ENCODE measurements at regions not wholly inside any gene's neighbourhood (a gene's known extent, or its start where the extent isn't known, plus 50 kb on each side); places are given as distances from the start of the nearest gene placed in this dataset.

DNA sequence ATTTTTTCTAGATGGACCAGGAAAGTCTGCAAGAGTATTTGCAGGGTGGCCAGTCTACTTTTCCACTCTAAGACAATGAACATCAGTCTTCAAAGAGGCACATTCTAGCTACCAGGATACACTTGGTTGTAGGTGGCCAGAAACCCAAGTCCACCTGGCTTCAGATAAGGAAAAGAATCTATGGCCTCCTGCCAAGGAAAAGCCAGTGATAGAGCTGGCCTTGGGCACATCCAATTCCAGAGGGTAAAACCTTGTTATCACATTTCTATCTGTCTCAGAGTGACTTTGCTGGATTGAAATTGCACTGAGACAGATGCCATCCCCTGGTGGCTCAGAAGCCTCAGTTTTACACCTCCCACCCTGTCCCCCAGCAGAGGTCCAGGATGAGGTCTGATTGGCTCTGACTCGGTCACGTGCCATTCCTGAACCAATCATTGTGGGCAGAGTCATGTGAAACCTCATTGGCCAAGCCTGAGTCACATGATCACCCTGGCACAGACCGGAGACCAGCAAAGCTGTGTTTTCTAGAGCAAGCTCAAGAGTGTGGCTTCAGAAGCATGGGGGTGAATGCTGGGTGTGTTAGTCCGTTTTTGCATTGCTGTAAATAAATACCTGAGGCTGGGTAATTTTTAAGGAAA, 497.4 kb upstream of the SULF2 start:
- DNase-seq (ENCODE audit: insufficient read length, low spot score) (no peak), FAIRE-seq (no peak)
- TF ChIP-seq, protein P1, sequence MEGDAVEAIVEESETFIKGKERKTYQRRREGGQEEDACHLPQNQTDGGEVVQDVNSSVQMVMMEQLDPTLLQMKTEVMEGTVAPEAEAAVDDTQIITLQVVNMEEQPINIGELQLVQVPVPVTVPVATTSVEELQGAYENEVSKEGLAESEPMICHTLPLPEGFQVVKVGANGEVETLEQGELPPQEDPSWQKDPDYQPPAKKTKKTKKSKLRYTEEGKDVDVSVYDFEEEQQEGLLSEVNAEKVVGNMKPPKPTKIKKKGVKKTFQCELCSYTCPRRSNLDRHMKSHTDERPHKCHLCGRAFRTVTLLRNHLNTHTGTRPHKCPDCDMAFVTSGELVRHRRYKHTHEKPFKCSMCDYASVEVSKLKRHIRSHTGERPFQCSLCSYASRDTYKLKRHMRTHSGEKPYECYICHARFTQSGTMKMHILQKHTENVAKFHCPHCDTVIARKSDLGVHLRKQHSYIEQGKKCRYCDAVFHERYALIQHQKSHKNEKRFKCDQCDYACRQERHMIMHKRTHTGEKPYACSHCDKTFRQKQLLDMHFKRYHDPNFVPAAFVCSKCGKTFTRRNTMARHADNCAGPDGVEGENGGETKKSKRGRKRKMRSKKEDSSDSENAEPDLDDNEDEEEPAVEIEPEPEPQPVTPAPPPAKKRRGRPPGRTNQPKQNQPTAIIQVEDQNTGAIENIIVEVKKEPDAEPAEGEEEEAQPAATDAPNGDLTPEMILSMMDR (IDR thresholded peaks at IDR 0.05; ENCODE audit: insufficient read depth, missing control alignments), result no peak

DNA sequence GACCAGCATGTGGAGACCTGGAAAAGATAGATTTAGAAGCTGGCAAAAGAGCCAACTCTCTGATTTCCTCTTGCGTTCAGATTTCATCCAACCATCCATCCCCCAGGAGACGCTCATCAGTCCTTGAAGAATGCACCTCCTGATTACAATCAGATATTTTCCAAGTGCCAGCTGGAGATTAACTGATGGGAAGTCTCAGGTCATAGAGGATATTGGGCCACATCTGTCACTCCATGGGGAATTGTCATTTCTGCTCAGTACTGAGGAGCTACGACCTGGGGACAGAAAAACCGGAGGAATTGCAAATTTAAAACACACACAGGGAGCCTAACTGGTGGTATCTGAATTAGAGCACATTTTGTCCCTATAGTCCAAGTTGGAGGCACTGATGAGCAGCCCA, 496.2 kb upstream of the SULF2 start:
- TF ChIP-seq, protein P1 (IDR thresholded peaks at IDR 0.05; ENCODE audit: insufficient read depth, missing control alignments), result no peak
- DNase-seq (ENCODE audit: insufficient read length, low spot score), result no peak
- no peak for FAIRE-seq

DNA sequence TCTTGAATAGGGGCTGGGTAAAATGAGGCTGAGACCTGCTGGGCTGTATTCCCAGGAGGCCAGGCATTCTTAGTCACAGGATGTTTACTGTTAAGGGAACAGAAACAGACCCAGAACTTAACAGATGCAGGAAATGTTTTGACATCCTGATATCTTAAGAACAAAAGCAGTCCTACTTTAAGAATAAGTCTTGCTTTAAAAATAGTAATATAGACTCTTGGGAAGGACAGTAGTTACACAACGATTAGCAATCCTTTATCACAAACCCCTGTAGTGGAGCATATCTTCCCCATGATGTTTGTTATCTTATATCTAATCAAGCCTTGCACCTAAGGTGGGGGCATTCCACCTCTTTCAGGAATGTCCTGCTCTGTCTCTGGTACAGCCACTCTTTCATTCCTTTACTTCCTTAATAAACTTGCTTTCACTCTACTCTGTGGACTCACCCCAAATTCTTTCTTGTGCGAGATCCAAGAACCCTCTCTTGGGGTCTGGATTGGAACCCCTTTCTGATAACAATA, 493.7 kb upstream of the SULF2 start:
- TF ChIP-seq, protein P1 (IDR thresholded peaks at IDR 0.05; ENCODE audit: insufficient read depth, missing control alignments), result no peak
- no peak for DNase-seq (ENCODE audit: insufficient read length, low spot score)
- no peak for FAIRE-seq

DNA sequence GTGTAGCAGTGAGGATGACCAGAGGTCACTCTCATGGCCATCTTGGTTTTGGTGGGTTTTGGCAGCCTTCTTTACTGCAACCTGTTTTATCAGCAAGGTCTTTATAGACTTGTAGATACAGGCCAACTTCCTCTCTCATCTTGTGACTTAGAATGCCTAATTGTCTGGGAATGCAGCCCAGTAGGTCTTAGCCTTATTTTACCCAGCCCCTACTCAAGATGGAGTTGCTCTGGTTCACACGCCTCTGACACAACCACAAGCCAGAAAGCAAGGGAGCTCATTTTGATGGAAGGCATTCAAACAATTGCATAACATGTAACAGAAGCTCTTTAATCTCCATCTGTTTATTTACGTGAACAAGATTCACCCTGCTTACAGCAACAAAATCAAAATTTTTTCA, 492.0 kb upstream of the SULF2 start:
- no peak for FAIRE-seq
- TF ChIP-seq, protein P1 (IDR thresholded peaks at IDR 0.05; ENCODE audit: insufficient read depth, missing control alignments), result no peak
- DNase-seq (ENCODE audit: insufficient read length, low spot score), result no peak

DNA sequence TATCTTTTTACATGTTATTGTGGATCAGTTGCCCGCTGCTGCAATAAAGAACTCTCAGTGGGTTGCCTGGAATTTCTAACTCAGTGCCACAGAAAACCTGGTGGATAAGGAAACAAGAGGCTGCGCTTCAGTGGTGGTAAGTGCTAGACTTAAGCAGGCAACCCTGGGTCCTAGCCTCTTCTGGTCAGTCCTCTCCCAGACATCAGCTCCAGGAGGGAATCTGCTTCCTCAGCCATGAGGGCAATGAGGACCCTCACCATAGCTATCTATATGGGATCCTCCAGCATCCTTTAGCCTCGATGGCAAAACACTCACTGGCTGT, 490.7 kb upstream of the SULF2 start:
- FAIRE-seq (no peak), DNase-seq (ENCODE audit: insufficient read length, low spot score) (no peak)
- TF ChIP-seq, protein P1 (IDR thresholded peaks at IDR 0.05; ENCODE audit: insufficient read depth, missing control alignments), result no peak

DNA sequence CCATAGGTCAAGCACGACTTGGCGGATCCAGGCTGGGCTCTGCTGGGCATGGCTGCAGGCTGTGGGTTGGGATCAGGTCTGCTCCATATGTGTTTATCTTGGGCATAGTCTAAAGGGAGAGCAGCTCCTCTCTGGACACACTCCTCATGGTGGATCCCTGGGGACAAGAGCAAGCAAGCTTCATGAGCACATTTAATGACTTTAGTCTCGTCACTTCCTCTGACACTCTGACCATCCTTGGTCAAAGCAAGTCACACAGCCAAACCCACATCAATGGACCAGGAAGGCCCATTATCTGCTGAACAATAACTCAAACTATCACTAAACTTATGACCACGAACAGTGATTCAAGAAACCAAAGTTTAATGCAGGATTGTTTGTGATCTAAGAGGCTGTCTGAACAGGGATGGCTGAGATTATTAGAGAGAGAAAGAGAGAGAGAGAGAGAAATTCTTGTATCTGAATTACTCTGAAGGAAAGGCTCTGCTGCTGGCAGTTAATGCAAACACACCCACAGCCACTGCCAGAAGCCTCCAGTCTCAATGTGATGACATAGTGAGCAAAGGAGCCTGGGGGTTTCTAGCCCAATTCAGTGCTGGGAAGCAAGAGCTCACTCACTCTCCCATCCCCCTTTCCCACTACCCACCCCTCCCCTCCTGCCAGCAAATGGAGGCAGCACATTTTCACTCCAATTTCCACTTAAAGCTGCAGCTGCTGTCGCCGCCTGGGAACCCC, 490.2 kb upstream of the SULF2 start:
- FAIRE-seq, result no peak
- DNase-seq (ENCODE audit: insufficient read length, low spot score), result no peak
- TF ChIP-seq, protein P1 (IDR thresholded peaks at IDR 0.05; ENCODE audit: insufficient read depth, missing control alignments), result no peak

DNA sequence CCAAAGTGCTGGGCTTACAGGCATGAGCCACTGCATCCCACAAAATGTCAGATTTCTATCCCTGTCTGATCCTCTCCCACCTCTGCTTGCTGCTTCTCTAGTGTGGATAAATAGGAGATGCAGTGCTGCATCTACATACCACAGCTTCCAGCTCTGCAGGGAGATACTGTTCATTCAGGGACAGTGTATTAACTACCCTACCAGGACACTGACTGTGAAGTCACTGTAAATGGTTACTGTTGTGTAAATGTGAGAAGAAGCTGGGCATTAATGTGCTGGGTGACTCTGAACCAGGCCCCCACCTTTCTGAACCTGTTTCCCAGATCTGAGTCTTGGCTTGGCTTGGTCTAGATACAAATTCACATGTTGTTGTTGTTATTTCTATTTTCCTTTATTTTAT, 488.6 kb upstream of the SULF2 start:
- DNase-seq (ENCODE audit: insufficient read length, low spot score) (no peak), FAIRE-seq (no peak)
- TF ChIP-seq, protein P1 (IDR thresholded peaks at IDR 0.05; ENCODE audit: insufficient read depth, missing control alignments), result no peak
